ENCODE measurements at regions not wholly inside any gene's neighbourhood (a gene's known extent, or its start where the extent isn't known, plus 50 kb on each side); places are given as distances from the start of the nearest gene placed in this dataset.

DNA sequence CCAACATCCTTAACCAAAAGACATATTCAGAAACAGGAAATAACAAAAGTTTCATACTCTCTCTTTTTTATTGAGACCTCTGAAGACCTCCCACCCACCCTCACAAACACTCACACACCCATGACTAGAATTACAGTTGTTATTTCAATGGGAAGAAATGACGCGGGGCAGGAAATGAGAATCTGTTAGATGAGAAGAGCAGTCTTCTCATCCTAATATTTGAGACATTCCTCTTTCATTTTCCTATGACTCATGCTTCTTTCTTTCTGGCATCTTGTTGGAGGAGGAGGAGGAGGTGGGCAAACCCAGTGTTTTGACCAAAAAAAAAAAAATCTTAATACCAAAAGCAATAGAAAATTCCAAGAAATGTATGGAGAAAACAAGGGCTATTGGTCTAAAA, 179.5 kb upstream of the TARS1 start:
- TF ChIP-seq, protein P1, sequence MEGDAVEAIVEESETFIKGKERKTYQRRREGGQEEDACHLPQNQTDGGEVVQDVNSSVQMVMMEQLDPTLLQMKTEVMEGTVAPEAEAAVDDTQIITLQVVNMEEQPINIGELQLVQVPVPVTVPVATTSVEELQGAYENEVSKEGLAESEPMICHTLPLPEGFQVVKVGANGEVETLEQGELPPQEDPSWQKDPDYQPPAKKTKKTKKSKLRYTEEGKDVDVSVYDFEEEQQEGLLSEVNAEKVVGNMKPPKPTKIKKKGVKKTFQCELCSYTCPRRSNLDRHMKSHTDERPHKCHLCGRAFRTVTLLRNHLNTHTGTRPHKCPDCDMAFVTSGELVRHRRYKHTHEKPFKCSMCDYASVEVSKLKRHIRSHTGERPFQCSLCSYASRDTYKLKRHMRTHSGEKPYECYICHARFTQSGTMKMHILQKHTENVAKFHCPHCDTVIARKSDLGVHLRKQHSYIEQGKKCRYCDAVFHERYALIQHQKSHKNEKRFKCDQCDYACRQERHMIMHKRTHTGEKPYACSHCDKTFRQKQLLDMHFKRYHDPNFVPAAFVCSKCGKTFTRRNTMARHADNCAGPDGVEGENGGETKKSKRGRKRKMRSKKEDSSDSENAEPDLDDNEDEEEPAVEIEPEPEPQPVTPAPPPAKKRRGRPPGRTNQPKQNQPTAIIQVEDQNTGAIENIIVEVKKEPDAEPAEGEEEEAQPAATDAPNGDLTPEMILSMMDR (IDR thresholded peaks at IDR 0.05), result no peak
- no peak for TF ChIP-seq POLR2AphosphoS5 (IDR thresholded peaks at IDR 0.05)

Data from stomach (tissue), 4 donors.